Ishikawa (cell line): ENCODE measurements at regions not wholly inside any gene's neighbourhood (a gene's known extent, or its start where the extent isn't known, plus 50 kb on each side); places are given as distances from the start of the nearest gene placed in this dataset.

Source experiments
- CEBPB ChIP-seq: IDR thresholded peaks from 2 replicates; pipeline ENCODE4 v1.6.1; 2012
- CREB1 ChIP-seq: IDR thresholded peaks from 2 replicates; pipeline ENCODE4 v1.6.1; 2012; ENCODE audit warnings: low read depth
- EGR1 ChIP-seq: IDR thresholded peaks from 2 replicates; pipeline ENCODE4 v1.6.1; 2012
- EP300 ChIP-seq: IDR thresholded peaks from 2 replicates; pipeline ENCODE4 v1.6.1; 2012; ENCODE audit warnings: borderline replicate concordance
- FOXM1 ChIP-seq: IDR thresholded peaks from 2 replicates; pipeline ENCODE4 v1.6.1; 2012; ENCODE audit warnings: low read depth, borderline replicate concordance
- NFIC ChIP-seq: IDR thresholded peaks from 2 replicates; pipeline ENCODE4 v1.6.1; 2012
- RAD21 ChIP-seq: IDR thresholded peaks from 2 replicates; pipeline ENCODE4 v1.6.1; 2012; ENCODE audit warnings: low read depth
- TAF1 ChIP-seq: IDR thresholded peaks from 2 replicates; pipeline ENCODE4 v1.6.1; 2012; ENCODE audit warnings: low read depth, mild to moderate bottlenecking
- TCF12 ChIP-seq: IDR thresholded peaks from 2 replicates; pipeline ENCODE4 v1.6.1; 2012; ENCODE audit warnings: low read depth
- TEAD4 ChIP-seq: IDR thresholded peaks from 2 replicates; pipeline ENCODE4 v1.6.1; 2012
- YY1 ChIP-seq: IDR thresholded peaks from 2 replicates; pipeline ENCODE4 v1.6.1; 2012; ENCODE audit warnings: low read depth
- ZBTB7A ChIP-seq: IDR thresholded peaks from 2 replicates; pipeline ENCODE4 v1.6.1; 2012; ENCODE audit warnings: low read depth
- TF ChIP-seq, protein P1 (sequence below): IDR thresholded peaks from 2 replicates; pipeline ENCODE4 v1.6.1; 2012; ENCODE audit warnings: low read depth, mild to moderate bottlenecking
- TF ChIP-seq, protein P2 (sequence below): IDR thresholded peaks from 2 replicates; pipeline ENCODE4 v1.6.1; 2012
- TF ChIP-seq, protein P3 (sequence below): IDR thresholded peaks from 2 replicates; pipeline ENCODE4 v1.6.1; 2012

DNA sequence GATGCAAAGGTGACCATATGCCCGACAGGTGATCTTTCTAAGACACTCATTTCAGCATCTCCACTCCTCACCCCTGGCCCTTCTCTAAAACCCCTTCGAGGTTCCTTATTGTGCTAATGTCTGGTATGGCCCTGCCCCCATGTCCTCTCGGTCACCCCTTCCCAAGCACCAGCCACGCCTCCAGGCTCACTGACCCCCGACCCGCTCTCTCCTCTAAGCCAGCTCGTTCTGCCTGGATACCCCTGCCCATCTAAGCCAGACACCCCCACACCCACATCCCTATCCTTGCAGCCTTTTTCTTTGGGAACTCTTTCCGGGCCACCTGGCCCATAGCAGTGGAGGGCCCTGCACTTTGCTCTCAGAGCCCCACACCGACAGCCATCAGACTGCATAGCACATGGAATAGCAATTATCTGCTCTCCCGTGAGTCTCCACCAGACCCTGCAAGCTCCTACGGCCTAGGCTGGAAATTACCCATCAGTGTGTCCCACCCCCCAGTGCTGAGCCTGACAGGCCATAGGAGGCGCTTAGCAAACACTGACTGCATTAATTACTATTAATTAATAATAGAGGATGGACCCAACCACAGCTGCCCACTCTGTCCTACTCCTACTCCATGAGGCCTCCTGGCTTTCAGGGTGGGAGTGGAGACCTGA is 176.7 kb downstream of the TMEM132E start:
- TF ChIP-seq TCF12 (no peak), YY1 (no peak), CEBPB (no peak), NFIC (no peak), TEAD4 (no peak), EP300 (no peak), TAF1 (no peak), RAD21 (no peak), ZBTB7A (no peak), CREB1 (no peak), FOXM1 (no peak), EGR1 (no peak)
- TF ChIP-seq, protein P1, sequence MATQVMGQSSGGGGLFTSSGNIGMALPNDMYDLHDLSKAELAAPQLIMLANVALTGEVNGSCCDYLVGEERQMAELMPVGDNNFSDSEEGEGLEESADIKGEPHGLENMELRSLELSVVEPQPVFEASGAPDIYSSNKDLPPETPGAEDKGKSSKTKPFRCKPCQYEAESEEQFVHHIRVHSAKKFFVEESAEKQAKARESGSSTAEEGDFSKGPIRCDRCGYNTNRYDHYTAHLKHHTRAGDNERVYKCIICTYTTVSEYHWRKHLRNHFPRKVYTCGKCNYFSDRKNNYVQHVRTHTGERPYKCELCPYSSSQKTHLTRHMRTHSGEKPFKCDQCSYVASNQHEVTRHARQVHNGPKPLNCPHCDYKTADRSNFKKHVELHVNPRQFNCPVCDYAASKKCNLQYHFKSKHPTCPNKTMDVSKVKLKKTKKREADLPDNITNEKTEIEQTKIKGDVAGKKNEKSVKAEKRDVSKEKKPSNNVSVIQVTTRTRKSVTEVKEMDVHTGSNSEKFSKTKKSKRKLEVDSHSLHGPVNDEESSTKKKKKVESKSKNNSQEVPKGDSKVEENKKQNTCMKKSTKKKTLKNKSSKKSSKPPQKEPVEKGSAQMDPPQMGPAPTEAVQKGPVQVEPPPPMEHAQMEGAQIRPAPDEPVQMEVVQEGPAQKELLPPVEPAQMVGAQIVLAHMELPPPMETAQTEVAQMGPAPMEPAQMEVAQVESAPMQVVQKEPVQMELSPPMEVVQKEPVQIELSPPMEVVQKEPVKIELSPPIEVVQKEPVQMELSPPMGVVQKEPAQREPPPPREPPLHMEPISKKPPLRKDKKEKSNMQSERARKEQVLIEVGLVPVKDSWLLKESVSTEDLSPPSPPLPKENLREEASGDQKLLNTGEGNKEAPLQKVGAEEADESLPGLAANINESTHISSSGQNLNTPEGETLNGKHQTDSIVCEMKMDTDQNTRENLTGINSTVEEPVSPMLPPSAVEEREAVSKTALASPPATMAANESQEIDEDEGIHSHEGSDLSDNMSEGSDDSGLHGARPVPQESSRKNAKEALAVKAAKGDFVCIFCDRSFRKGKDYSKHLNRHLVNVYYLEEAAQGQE: no peak
- TF ChIP-seq, protein P2, sequence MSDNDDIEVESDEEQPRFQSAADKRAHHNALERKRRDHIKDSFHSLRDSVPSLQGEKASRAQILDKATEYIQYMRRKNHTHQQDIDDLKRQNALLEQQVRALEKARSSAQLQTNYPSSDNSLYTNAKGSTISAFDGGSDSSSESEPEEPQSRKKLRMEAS: no peak
- TF ChIP-seq, protein P3, sequence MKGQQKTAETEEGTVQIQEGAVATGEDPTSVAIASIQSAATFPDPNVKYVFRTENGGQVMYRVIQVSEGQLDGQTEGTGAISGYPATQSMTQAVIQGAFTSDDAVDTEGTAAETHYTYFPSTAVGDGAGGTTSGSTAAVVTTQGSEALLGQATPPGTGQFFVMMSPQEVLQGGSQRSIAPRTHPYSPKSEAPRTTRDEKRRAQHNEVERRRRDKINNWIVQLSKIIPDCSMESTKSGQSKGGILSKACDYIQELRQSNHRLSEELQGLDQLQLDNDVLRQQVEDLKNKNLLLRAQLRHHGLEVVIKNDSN: no peak

- TF ChIP-seq TCF12 (no peak), TAF1 (no peak), CREB1 (no peak), EGR1 (no peak), TEAD4 (no peak), EP300 (no peak), ZBTB7A (no peak), RAD21 (no peak), NFIC (no peak), YY1 (no peak), CEBPB (no peak), FOXM1 (no peak)
- TF ChIP-seq, protein P1: no peak
- TF ChIP-seq, protein P3: no peak
- TF ChIP-seq, protein P2: no peak
Observed at GRCh38 chr17:34755371-34755770, 176.0 kb downstream of the TMEM132E start.

GRCh38 chr17:34750004-34750403 is 170.6 kb downstream of the TMEM132E start:
- no peak for TF ChIP-seq ZBTB7A
- TF ChIP-seq, protein P3: no peak
- TF ChIP-seq NFIC: no peak
- no peak for TF ChIP-seq FOXM1
- TF ChIP-seq EGR1: no peak
- no peak for TF ChIP-seq TEAD4
- no peak for TF ChIP-seq TAF1
- TF ChIP-seq YY1: no peak

GRCh38 chr17:34741967-34742366 is 162.6 kb downstream of the TMEM132E start:
- no peak for TF ChIP-seq EP300
- TF ChIP-seq, protein P3: no peak
- TF ChIP-seq CREB1: no peak
- no peak for TF ChIP-seq TEAD4
- TF ChIP-seq, protein P2: no peak
- no peak for TF ChIP-seq FOXM1
- TF ChIP-seq CEBPB: no peak
- TF ChIP-seq, protein P1: no peak
- no peak for TF ChIP-seq YY1
